ENCODE measurements at regions not wholly inside any gene's neighbourhood (a gene's known extent, or its start where the extent isn't known, plus 50 kb on each side); places are given as distances from the start of the nearest gene placed in this dataset.
"Not testable (repeated sequence)": the region's sequence is repeated elsewhere in the genome, so short reads cannot be mapped to it uniquely, and the experiment has no call there.

DNA sequence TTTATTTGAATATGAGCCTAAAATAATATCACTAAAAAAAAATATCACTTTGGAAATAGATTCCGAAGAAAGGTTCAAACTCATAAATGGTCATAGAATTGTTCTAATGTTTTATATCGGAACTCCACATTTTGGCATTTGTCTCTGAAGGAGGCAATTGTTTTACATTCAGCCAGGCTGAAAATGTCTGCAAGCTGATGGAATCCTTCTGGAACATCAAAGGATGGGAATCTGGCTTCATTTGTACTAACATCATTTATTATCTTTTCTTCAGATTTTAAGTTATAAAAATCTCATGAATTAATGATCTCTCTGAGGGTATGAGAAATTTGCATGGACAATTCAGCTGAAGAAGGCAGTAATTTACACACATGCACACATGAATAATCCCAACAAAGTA is 251.4 kb upstream of the RGMA start:
- peaks cover 12% of the 10 kb centered on the region for H3K27me3 Mint-ChIP-seq
- no peaks in the 10 kb centered on the region for H3K4me1 Mint-ChIP-seq
- H3K36me3 Mint-ChIP-seq = no peaks in the 10 kb centered on the region
- DNase-seq = no peak
- H3K9me3 Mint-ChIP-seq = no peaks in the 10 kb centered on the region
- no peak overlapping the region for H3K27ac Mint-ChIP-seq
- CTCF ChIA-PET = no interaction called here
- no peak overlapping the region for H3K4me3 Mint-ChIP-seq

DNA sequence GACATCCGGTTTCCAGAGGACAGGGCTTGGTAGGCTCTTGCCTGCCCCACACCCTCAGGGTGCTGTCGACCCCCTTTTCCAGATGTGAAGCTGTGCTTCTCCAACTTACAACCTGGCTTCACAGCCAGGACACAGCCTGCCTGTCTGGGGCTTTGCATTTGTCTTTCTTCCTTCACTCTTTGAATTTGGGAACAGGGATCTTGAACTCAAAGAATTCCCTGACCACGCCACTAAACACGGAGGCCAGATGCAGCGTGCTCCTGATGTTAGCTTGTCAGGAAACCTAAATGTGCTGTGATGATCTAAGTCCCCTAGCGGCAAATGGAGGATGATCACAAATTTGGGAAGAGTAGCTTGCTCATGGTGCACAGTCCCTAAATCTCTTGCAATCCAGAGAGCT is 244.8 kb upstream of the RGMA start:
- Mint-ChIP-seq H3K4me1 (no peaks in the 10 kb centered on the region), H3K27me3 (peaks cover 38% of the 10 kb centered on the region), H3K9me3 (no peaks in the 10 kb centered on the region), H3K4me3 (no peak overlapping the region), H3K27ac (no peak overlapping the region), H3K36me3 (no peaks in the 10 kb centered on the region)
- CTCF ChIA-PET = interaction anchor here (1.1 kb wide), 1 partner anchor 247 kb away, joined by 3 read pairs; no protein-coding TSS in a partner anchor
- no peak for DNase-seq

DNA sequence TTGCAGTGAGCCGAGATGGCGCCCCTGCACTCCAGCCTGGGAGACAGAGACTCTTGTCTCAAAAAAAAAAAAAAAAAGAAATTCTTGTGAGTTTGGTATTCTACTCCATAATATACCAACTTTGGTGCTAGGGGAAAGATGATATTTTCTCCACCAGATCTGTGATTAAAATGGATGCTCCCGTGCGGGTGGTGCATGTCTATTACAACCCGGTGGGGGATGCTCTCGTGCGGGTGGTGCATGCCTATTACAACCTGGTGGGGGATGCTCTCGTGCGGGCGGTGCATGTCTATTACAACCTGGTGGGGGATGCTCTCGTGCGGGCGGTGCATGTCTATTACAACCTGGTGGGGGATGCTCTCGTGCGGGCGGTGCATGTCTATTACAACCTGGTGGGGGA is 244.1 kb upstream of the RGMA start:
- H3K4me3 Mint-ChIP-seq, DNase-seq, CTCF ChIA-PET, H3K36me3 Mint-ChIP-seq, H3K27ac Mint-ChIP-seq, H3K9me3 Mint-ChIP-seq, H3K4me1 Mint-ChIP-seq: not testable (repeated sequence)
- peaks cover 38% of the 10 kb centered on the region for H3K27me3 Mint-ChIP-seq

DNA sequence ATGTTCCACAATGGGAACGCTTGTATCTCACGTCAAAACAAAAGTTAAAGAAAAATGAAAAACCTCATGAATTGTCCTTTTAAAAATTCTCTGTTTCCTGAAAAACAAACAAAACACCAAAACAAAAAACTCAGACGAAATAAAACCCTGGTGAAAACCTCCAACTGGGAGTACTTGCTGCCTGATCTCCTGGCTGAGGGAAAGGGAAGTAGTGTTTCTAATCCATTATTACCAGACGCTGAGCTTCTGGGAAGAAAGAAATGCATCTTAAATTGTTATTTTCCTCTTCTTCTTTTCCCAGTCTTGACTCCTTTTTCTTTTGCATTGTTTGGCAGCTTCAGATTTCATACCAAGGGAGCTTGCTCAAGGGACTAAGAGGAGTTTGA is 243.2 kb upstream of the RGMA start:
- CTCF ChIA-PET = interaction anchor here (1.1 kb wide), 1 partner anchor 245 kb away, joined by 3 read pairs; no protein-coding TSS in a partner anchor
- H3K27me3 Mint-ChIP-seq = peaks cover 38% of the 10 kb centered on the region

DNA sequence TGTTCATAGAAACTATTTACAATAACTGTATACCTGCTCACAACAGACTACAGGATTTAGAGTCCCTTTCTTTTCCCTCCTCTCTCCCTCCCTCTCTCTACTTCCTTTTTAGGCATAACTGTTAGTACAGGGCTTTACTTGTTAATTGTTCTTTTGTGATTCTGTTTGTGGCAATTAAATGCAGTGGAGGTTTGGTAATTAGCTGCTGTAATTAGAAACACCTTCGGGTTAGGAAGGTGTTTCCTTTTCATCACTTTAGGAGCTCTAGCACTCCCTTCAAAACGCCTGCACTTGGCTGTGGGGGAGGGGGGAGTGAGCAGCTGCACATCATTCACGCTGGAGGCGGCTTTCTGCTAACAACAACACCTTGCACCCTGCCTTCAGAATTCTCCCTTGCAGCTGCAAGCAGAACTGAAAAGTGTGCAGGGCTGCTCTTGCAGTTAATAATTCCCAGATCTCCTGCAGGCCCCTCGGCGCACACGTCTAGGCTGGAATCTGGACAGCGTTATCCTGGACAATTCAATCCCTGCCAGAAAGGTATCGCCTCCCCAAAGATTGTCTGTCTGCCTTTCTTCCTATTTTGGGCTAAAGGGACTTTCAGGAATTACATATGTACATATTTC is 242.6 kb upstream of the RGMA start:
- no peak overlapping the region for H3K27ac Mint-ChIP-seq
- CTCF ChIA-PET = interaction anchor here (1.1 kb wide), 1 partner anchor 244 kb away, joined by 3 read pairs; no protein-coding TSS in a partner anchor

More for the DNA sequence above, 243.2 kb upstream of the RGMA start:
- no peaks in the 10 kb centered on the region for H3K36me3 Mint-ChIP-seq
- no peak overlapping the region for H3K4me3 Mint-ChIP-seq
- no peak for DNase-seq
- no peaks in the 10 kb centered on the region for H3K4me1 Mint-ChIP-seq
- no peak overlapping the region for H3K27ac Mint-ChIP-seq
- H3K9me3 Mint-ChIP-seq = no peaks in the 10 kb centered on the region

DNA sequence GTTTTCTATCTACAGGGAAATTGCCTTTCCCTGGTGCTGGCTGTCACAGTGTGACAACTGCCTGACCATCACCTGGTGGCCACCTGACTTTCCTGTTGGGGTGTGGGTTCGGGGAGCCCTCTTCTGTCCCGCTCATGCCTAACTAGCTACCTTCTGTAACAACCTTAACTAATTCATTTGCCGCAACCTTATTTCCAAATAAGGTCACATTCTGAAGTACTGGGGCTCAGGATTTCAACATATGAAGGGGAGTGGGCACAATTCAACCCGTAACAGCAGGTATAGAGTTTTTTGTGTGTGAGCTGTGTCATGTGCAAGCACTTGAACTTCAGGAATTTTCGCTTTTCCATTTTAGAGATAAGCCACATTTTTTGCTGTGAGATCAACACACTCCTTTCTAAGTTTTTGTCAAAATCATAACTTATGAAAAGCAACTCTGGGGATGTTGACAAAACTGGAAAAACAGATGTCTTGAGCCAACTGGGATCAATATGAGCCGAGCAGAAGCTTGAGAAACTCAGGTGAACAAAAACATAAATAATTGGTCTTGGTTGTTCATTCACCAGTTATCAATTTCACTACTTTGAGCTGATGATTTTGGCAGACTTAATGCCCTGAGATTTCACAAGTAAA is 242.0 kb upstream of the RGMA start:
- CTCF ChIA-PET = interaction anchor here (0.6 kb wide), 1 partner anchor 240 kb away, joined by 3 read pairs; no protein-coding TSS in a partner anchor
- Mint-ChIP-seq H3K27ac (no peak overlapping the region), H3K36me3 (no peaks in the 10 kb centered on the region), H3K9me3 (no peaks in the 10 kb centered on the region), H3K4me1 (no peaks in the 10 kb centered on the region), H3K4me3 (no peak overlapping the region), H3K27me3 (peaks cover 34% of the 10 kb centered on the region)
- no peak for DNase-seq

More for the DNA sequence above, 242.6 kb upstream of the RGMA start:
- Mint-ChIP-seq H3K4me1 (no peaks in the 10 kb centered on the region), H3K4me3 (no peak overlapping the region), H3K27me3 (peaks cover 38% of the 10 kb centered on the region), H3K36me3 (no peaks in the 10 kb centered on the region), H3K9me3 (no peaks in the 10 kb centered on the region)
- no peak for DNase-seq

DNA sequence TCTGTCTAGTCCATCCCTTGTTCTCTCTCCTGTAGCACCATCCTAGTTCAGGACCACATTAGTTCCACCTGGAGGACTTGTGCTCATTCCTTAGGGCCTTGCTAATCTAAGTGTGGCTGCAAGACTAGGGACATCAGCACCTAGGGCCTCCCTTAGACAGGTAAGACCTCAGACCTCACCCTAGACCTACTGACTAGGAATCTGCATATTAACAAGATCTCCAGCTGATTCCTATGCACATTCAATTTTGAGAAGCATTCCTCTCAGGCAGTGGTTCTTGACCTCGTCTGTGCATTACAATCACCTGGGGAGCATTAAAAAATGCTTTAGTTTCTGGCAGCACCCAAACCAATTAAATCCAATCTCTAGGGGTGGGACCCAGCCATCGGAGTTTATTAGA is 238.4 kb upstream of the RGMA start:
- Mint-ChIP-seq H3K27me3 (peaks cover 7% of the 10 kb centered on the region), H3K4me1 (no peaks in the 10 kb centered on the region), H3K27ac (no peak overlapping the region), H3K4me3 (no peak overlapping the region), H3K9me3 (no peaks in the 10 kb centered on the region), H3K36me3 (no peaks in the 10 kb centered on the region)
- CTCF ChIA-PET = no interaction called here
- no peak for DNase-seq

DNA sequence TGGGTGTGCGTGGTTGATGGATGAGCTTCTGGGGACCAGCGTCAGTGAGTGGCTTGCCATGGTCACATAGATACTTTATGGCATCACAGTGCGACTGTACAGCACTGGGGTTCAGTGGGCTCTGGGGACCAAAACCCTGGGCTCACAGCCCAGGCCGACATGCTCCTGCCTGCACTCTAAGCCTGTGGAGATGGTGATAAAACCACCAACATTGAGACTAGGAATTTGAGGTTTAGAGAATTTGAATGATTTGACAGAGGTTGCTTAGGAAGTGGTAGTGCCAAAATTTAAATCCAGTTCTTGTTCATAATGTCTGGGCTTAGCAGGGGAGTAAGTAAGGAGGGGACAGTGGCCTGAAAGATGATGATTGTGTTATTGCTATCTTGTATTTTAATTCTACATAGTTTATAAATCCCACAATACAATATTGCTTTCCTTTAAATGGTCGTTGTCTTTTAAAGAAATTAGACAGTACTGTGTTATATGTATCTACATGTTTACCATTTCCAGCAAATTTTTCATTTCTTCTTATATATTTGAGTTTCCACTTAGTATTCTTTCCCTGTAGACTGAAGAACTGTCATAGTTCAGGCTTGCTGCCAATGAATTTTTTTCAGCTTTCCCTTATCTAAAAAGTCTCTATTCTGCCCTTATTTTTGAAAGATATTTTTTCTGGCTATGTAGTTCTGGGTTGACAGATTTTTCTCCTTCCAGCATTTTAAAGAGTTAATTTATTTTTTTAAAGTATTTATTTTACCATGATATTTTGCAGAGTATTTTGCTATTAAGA is 235.4 kb upstream of the RGMA start:
- peaks cover 2% of the 10 kb centered on the region for H3K27me3 Mint-ChIP-seq
- no peak overlapping the region for H3K27ac Mint-ChIP-seq
- no peaks in the 10 kb centered on the region for H3K4me1 Mint-ChIP-seq
- CTCF ChIA-PET = no interaction called here
- H3K9me3 Mint-ChIP-seq = no peaks in the 10 kb centered on the region
- no peak overlapping the region for H3K4me3 Mint-ChIP-seq
- no peaks in the 10 kb centered on the region for H3K36me3 Mint-ChIP-seq
- no peak for DNase-seq

DNA sequence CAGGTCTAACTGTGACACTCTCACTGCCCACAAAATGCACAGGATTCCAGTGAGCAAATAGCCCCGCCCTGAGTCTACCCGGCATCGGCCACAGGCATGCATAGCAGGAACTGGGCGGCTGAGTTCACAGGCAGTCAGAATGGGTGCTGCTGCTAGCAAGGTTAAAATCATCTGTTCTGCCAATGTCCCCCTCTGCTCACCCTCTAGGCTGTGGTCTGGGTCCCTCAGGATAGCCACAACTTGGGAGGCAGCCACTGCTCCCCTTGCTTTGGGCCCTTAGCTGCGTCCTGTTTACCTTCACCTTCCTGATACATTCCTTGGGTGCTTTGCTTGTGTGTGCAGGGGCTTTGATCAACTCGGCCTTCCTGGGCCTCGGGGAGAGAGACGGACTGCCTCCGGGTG is 232.9 kb upstream of the RGMA start:
- Mint-ChIP-seq H3K4me3 (no peak overlapping the region), H3K27ac (no peak overlapping the region), H3K9me3 (no peaks in the 10 kb centered on the region), H3K36me3 (no peaks in the 10 kb centered on the region), H3K27me3 (peaks cover 4% of the 10 kb centered on the region), H3K4me1 (no peaks in the 10 kb centered on the region)
- no peak for DNase-seq
- CTCF ChIA-PET = no interaction called here

DNA sequence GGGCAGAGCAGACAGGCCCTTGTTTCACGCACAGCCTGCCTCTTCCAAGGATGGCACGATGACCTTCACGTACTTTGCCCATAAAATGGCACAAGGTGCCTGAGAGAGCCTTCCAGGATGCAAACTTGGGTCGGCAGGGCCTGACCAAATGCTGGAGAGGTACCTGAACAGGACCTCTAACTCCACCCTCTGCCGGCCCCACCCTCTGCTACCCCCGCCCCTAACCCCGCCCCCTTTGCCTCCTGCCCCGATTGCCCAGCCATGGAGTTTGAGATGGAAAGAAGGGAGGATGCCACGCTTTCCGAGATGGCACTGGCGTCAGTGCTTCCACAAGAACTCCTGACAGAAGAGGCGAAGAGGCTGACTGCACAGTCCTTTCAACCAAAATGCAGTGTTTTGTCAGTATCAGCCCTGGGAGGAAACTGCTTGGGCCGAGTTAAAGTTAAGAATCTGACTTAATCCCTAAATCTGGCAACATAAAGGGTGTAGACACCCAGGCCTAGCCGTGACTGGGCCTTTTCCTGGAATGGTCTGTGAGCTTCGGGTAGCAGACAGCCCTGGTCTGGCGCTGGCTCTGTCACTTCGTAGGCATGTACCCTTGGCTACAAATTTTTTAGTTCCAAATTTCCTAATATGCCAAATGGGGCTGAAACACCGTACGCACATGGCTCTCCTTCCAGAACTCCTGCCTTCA is 230.3 kb upstream of the RGMA start:
- peaks cover 9% of the 10 kb centered on the region for H3K27me3 Mint-ChIP-seq
- H3K4me1 Mint-ChIP-seq = no peaks in the 10 kb centered on the region
- H3K27ac Mint-ChIP-seq = no peak overlapping the region
- no peak overlapping the region for H3K4me3 Mint-ChIP-seq
- H3K36me3 Mint-ChIP-seq = no peaks in the 10 kb centered on the region
- H3K9me3 Mint-ChIP-seq = no peaks in the 10 kb centered on the region
- no peak for DNase-seq
- CTCF ChIA-PET = no interaction called here

DNA sequence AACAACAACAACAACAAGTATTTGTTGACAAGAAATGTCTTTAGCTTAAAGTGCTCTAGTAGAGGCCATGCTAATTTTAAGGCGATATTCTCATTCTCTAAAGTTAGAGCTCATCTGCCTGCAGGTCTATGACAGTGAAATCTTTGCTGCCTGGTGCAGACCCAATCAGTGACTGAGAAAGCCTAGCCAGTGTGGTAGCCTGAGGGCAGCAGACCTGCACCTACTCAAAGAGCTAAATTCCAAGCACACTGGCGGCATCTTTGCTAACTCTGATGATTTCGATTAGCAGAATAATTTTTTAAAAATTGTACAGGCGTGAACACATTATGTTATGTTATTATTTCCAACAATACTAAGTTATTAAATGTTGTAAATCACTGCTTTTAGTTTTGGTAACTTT is 228.8 kb upstream of the RGMA start:
- no peaks in the 10 kb centered on the region for H3K9me3 Mint-ChIP-seq
- H3K27ac Mint-ChIP-seq = no peak overlapping the region
- H3K4me1 Mint-ChIP-seq = no peaks in the 10 kb centered on the region
- H3K27me3 Mint-ChIP-seq = peaks cover 9% of the 10 kb centered on the region
- H3K36me3 Mint-ChIP-seq = no peaks in the 10 kb centered on the region
- DNase-seq = no peak
- CTCF ChIA-PET = interaction anchor here (0.9 kb wide), 1 partner anchor 230 kb away, joined by 3 read pairs; no protein-coding TSS in a partner anchor
- no peak overlapping the region for H3K4me3 Mint-ChIP-seq

DNA sequence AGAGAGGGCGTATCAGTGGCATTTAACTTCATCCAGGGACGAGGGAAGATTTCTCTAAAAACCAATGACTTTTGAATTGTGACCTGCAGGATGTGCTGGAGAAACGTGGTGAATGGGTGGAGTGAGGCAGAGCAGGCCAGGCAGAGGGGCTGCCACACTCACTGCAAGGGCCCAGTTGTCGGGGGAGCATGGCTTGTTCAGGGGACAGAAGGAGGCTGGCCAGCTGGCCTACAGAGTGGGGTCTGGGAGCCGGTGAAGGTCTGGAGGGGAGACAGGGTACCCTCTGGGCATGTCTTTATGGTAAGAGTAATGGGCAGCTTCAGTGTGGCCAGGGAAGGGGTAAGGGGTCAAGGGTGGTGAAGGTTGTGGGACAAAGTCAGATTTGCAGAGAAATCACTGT is 225.2 kb upstream of the RGMA start:
- H3K4me3 Mint-ChIP-seq = no peak overlapping the region
- H3K4me1 Mint-ChIP-seq = no peaks in the 10 kb centered on the region
- H3K36me3 Mint-ChIP-seq = no peaks in the 10 kb centered on the region
- DNase-seq = no peak
- CTCF ChIA-PET = no interaction called here
- no peaks in the 10 kb centered on the region for H3K9me3 Mint-ChIP-seq
- no peak overlapping the region for H3K27ac Mint-ChIP-seq
- peaks cover 9% of the 10 kb centered on the region for H3K27me3 Mint-ChIP-seq

DNA sequence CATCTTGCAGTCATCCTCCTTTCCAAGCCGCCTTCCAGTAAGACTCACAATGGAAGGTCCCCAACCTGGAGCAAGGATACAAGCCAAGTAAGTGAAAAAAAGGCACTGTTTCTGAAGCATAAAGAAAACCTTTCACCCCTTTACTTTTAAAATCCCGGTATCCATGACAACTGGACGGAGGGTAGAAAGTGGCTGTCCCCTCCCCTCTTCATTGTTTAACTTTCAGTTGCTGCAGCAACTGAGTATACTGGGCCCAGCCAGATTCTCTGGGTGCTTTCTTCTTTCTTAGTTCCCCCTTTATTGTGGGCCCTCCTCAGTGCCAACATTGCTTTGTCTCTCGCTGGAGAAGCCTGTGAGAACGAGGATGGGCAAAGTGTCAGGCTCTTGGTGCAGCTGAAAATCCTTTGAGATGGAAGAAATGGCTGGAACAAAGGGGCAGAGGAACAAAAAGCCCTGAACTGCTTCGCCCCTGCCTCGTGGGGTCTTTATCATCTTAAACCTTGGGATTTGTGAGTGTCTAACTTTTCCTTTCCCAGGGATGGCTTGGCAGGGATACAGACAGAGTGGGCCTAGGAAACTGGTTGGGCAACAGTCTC is 224.0 kb upstream of the RGMA start:
- H3K36me3 Mint-ChIP-seq = no peaks in the 10 kb centered on the region
- CTCF ChIA-PET = no interaction called here
- no peak overlapping the region for H3K27ac Mint-ChIP-seq
- no peak for DNase-seq
- peaks cover 9% of the 10 kb centered on the region for H3K27me3 Mint-ChIP-seq
- H3K4me3 Mint-ChIP-seq = no peak overlapping the region
- no peaks in the 10 kb centered on the region for H3K9me3 Mint-ChIP-seq
- no peaks in the 10 kb centered on the region for H3K4me1 Mint-ChIP-seq

DNA sequence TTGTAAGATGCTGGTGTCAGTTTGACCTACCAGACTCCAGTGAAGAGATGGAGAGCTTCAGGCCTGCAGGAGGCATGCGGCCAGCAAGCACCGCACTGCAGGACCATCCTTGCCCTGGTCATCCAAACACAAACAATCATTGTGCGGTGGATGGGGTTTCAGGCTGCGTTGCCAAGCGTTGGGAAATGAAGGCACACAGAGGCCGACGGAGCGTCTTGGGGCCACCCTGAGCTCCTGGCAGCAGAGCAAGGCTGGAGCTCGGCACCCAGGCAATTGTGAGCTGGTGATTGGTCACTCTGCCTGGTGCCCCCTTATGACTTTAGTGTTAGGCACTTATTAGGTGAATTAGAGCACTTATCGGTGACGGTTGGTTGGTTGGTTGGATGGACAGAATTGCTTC is 222.6 kb upstream of the RGMA start:
- CTCF ChIA-PET = interaction anchor here (0.6 kb wide), 1 partner anchor 1020 kb away, joined by 3 read pairs; no protein-coding TSS in a partner anchor
- no peaks in the 10 kb centered on the region for H3K4me1 Mint-ChIP-seq
- H3K4me3 Mint-ChIP-seq = no peak overlapping the region
- H3K36me3 Mint-ChIP-seq = no peaks in the 10 kb centered on the region
- no peak for DNase-seq
- H3K9me3 Mint-ChIP-seq = no peaks in the 10 kb centered on the region
- peaks cover 2% of the 10 kb centered on the region for H3K27me3 Mint-ChIP-seq
- H3K27ac Mint-ChIP-seq = no peak overlapping the region
